MCF 10A (cell line): ENCODE measurements at regions not wholly inside any gene's neighbourhood (a gene's known extent, or its start where the extent isn't known, plus 50 kb on each side); places are given as distances from the start of the nearest gene placed in this dataset.

Source experiments
- BruUV-seq: library from RNA; stranded (reverse); fragments of 400-500 nt; replicated peaks from 2 replicates; lab custom pipeline; 2021; lab: Mats Ljungman, UMichigan
- CTCF ChIA-PET: fragments of 300-600 bp; sonication (Branson Sonifier 250); formaldehyde crosslinking; extraction: SDS; loops from one replicate; lab custom pipeline; 2021; ENCODE audit warnings: antibody characterized with exemption, inconsistent platforms; lab: Yijun Ruan, JAX
- POLR2A ChIA-PET: fragments of 300-600, 350-650 bp; sonication (Branson Sonifier 250); formaldehyde crosslinking; extraction: SDS; loops from one replicate; lab custom pipeline; 2020; ENCODE audit warnings: antibody characterized with exemption, inconsistent platforms; lab: Yijun Ruan, JAX
- DNase-seq: peaks from one replicate; pipeline ENCODE4 v3.0.0-alpha.2; 2018; ENCODE audit not compliant: unreplicated experiment
- H3K27ac Mint-ChIP-seq: one replicate; pipeline ENCODE4 v1.8.0; 2022; ENCODE audit warnings: mild to moderate bottlenecking, low read depth, mixed read lengths; ENCODE audit not compliant: unreplicated experiment
- H3K27me3 Mint-ChIP-seq: one replicate; pipeline ENCODE4 v1.8.0; 2022; ENCODE audit warnings: mixed read lengths; ENCODE audit not compliant: insufficient read depth, unreplicated experiment
- H3K36me3 Mint-ChIP-seq: one replicate; pipeline ENCODE4 v1.8.0; 2022; ENCODE audit warnings: mild to moderate bottlenecking, moderate library complexity, mixed read lengths; ENCODE audit not compliant: insufficient read depth, unreplicated experiment
- H3K4me1 Mint-ChIP-seq: one replicate; pipeline ENCODE4 v1.8.0; 2022; ENCODE audit warnings: mixed read lengths; ENCODE audit not compliant: insufficient read depth, unreplicated experiment
- H3K4me3 Mint-ChIP-seq: one replicate; pipeline ENCODE4 v1.8.0; 2022; ENCODE audit warnings: mild to moderate bottlenecking, moderate library complexity, mixed read lengths; ENCODE audit not compliant: unreplicated experiment
- H3K9me3 Mint-ChIP-seq: one replicate; pipeline ENCODE4 v1.8.0; 2022; ENCODE audit warnings: mixed read lengths; ENCODE audit not compliant: unreplicated experiment
- intact Hi-C: fragments of 100-400 bp; cut with micrococcal nuclease; formaldehyde crosslinking; loops from 2 replicates; pipeline ENCODE4 v1.14.1; 2022
- TF ChIP-seq, protein P1 (sequence below): fragments of 200-600 bp; IDR thresholded peaks from one replicate; pipeline ENCODE4 v1.8.0; 2022; ENCODE audit warnings: antibody characterized with exemption, mild to moderate bottlenecking; ENCODE audit not compliant: unreplicated experiment

DNA sequence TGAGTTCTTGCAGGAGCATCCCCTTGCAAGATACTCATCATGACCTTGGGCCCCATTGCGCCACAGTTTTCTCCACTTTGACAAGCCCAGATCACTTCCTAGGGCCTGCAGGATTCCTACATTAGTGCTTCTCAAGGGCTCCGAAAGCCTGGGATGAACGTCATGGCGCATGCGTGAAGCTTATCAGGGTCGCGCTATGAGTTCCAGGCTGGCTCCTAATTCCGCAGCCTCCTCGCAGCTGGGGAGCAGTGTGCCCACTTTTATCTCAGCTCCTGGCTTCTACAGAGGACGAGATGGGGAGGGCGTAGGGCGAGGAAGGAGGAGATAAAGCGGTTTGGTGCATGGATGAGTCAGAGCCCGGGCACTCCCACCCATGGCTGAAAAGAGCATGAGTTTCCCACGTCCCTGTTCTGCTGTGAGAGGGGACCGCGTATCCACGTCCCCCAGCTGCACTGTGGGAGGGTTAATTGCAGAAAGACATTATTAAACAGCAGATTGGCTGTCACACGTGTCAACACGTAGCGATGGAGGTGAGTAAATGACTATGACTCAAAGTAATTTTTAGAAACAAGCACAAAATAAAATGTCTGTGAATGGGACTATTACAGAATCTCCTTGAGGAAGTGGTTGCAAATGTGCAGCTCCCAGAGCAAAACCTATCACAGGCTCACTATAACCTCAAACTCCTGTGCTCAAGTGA, 72.9 kb upstream of the DSP start:
- peak overlapping the region; percentile 83 for H3K27ac Mint-ChIP-seq
- DNase-seq, result peak; percentile 77
- H3K4me3 Mint-ChIP-seq, result peak overlapping the region; percentile 72
- no peaks in the 10 kb centered on the region for H3K9me3 Mint-ChIP-seq
- POLR2A ChIA-PET, result interaction anchor here (0.7 to 3.1 kb wide), 24 partner anchors 10 to 155 kb away, joined by 3 to 34 read pairs (median 4); partner anchors contain the start of genes CAGE1, DSP, RIOK1 and SNRNP48
- BruUV-seq, result no TSS peak
- intact Hi-C loops, result loop anchor here (5.0 kb wide), 1 partner anchor 74 kb away; the partner anchor contains the start of gene DSP
- CTCF ChIA-PET, result interaction anchor here (0.6 to 1.9 kb wide), 8 partner anchors 11 to 579 kb away, joined by 3 to 4 read pairs (median 4); no protein-coding TSS in a partner anchor
- H3K4me1 Mint-ChIP-seq, result peaks cover 30% of the 10 kb centered on the region
- H3K36me3 Mint-ChIP-seq, result no peaks in the 10 kb centered on the region
- TF ChIP-seq, protein P1, sequence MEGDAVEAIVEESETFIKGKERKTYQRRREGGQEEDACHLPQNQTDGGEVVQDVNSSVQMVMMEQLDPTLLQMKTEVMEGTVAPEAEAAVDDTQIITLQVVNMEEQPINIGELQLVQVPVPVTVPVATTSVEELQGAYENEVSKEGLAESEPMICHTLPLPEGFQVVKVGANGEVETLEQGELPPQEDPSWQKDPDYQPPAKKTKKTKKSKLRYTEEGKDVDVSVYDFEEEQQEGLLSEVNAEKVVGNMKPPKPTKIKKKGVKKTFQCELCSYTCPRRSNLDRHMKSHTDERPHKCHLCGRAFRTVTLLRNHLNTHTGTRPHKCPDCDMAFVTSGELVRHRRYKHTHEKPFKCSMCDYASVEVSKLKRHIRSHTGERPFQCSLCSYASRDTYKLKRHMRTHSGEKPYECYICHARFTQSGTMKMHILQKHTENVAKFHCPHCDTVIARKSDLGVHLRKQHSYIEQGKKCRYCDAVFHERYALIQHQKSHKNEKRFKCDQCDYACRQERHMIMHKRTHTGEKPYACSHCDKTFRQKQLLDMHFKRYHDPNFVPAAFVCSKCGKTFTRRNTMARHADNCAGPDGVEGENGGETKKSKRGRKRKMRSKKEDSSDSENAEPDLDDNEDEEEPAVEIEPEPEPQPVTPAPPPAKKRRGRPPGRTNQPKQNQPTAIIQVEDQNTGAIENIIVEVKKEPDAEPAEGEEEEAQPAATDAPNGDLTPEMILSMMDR, result no peak
- H3K27me3 Mint-ChIP-seq, result no peaks in the 10 kb centered on the region

DNA sequence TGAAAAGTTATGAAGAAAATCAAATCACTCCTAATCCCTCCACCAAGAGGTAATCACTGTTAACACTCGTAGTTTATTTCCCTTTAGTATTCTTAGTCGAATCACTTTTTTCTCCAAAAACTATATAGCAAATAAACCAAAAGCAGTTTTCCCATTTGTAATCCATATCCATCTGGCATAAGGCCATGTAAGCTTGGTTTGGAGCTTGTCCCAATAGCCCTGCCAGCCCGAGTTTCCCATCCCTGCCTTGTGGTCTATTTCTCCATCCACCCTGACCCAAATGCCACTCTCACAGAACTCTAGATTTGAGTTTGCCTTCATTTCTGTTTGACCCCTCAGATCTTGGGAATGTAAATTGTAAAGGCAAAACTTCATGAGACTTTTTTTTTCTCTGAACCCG, 71.8 kb upstream of the DSP start:
- CTCF ChIA-PET, result interaction anchor here (0.6 to 1.0 kb wide), 3 partner anchors 44 to 100 kb away, joined by 3 to 4 read pairs (median 4); no protein-coding TSS in a partner anchor
- POLR2A ChIA-PET, result interaction anchor here (0.8 to 3.1 kb wide), 5 partner anchors 10 to 104 kb away, joined by 3 to 34 read pairs (median 20); partner anchors contain the start of gene DSP
- Mint-ChIP-seq H3K4me1 (peaks cover 28% of the 10 kb centered on the region), H3K27ac (no peak overlapping the region), H3K36me3 (no peaks in the 10 kb centered on the region), H3K9me3 (no peaks in the 10 kb centered on the region), H3K4me3 (no peak overlapping the region), H3K27me3 (no peaks in the 10 kb centered on the region)
- peak; percentile 68 for DNase-seq
- BruUV-seq, result no TSS peak
- TF ChIP-seq, protein P1, result no peak
- intact Hi-C loops, result loop anchor here (5.0 kb wide), 1 partner anchor 73 kb away; the partner anchor contains the start of gene DSP

DNA sequence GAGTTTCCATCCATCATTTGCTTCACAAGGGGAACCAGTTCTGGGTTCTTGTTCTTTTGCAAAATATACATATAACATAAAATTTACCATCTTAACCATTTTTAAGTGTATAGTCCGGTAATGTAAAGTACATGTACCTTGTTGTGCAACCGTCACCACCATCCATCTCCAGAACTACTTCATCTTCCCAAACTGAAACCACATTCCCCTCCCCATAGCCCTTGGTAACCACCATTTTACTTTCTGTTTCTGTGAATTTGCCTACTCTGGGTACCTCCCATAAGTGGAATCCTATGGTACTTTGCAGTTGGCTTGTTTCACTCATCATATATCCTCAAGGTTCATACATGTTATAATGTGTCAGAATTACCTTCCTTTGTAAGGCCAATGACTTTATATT, 70.3 kb upstream of the DSP start:
- Mint-ChIP-seq H3K27me3 (no peaks in the 10 kb centered on the region), H3K9me3 (no peaks in the 10 kb centered on the region), H3K4me1 (peaks cover 28% of the 10 kb centered on the region), H3K4me3 (no peak overlapping the region), H3K36me3 (no peaks in the 10 kb centered on the region), H3K27ac (no peak overlapping the region)
- no peak for DNase-seq
- CTCF ChIA-PET, result interaction anchor here (0.7 kb wide), 1 partner anchor 196 kb away, joined by 3 read pairs; no protein-coding TSS in a partner anchor
- TF ChIP-seq, protein P1, result no peak
- intact Hi-C loops, result no loop called here
- BruUV-seq, result no TSS peak
- POLR2A ChIA-PET, result interaction anchor here (1.6 kb wide), 1 partner anchor 70 kb away, joined by 5 read pairs; the partner anchor contains the start of gene DSP
